ENCODE measurements at regions not wholly inside any gene's neighbourhood (a gene's known extent, or its start where the extent isn't known, plus 50 kb on each side); places are given as distances from the start of the nearest gene placed in this dataset.

DNA sequence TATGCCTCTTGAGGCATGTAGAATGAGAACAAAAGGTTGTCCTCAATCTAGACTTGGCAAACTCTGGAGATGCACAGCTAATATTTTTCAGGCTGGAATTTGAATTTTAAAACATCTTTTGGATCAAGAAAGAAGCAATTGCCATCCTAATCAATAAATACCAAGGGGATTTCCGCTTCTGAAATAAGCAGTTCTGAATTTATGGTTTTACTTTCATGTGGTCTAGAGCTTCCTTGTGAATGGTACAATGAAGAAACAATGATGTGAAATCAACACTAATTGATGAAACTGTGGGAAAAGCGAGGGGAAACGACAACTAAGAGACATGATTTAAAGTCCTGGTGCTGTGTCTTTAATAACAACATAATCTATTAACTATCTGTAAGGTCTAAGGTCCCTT is 1202.7 kb downstream of the SORCS3 start:
- TF ChIP-seq POLR2A (IDR thresholded peaks at IDR 0.05), result no peak
- no peak for TF ChIP-seq EP300 (IDR thresholded peaks at IDR 0.05; ENCODE audit: low read depth)
- TF ChIP-seq, protein P1, sequence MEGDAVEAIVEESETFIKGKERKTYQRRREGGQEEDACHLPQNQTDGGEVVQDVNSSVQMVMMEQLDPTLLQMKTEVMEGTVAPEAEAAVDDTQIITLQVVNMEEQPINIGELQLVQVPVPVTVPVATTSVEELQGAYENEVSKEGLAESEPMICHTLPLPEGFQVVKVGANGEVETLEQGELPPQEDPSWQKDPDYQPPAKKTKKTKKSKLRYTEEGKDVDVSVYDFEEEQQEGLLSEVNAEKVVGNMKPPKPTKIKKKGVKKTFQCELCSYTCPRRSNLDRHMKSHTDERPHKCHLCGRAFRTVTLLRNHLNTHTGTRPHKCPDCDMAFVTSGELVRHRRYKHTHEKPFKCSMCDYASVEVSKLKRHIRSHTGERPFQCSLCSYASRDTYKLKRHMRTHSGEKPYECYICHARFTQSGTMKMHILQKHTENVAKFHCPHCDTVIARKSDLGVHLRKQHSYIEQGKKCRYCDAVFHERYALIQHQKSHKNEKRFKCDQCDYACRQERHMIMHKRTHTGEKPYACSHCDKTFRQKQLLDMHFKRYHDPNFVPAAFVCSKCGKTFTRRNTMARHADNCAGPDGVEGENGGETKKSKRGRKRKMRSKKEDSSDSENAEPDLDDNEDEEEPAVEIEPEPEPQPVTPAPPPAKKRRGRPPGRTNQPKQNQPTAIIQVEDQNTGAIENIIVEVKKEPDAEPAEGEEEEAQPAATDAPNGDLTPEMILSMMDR (IDR thresholded peaks at IDR 0.05), result no peak
- TF ChIP-seq POLR2AphosphoS5 (IDR thresholded peaks at IDR 0.05), result no peak
- WGBS, 2 donors (ENCODE audit: low coverage in 1 of 2), result 42 to 46% methylated on average over 3 of the region's 3 CpGs
- Histone ChIP-seq H3K4me3 (no peak overlapping the region), H3K36me3 (no peaks in the 10 kb centered on the region), H3K27me3 (no peaks in the 10 kb centered on the region), H3K4me1 (peaks cover 0 to under 1% (median 0%) of the 10 kb centered on the region in 4 donors), H3K27ac (no peak overlapping the region), H3K9me3 (no peaks in the 10 kb centered on the region)
- in situ Hi-C loops (cut with MboI; ENCODE audit: low pct_ligation_motif_present in 1 of 4, low pct_unique_long_range_greater_than_20kb in 1 of 4, low sequenced_read_pairs in 3 of 4) (no loop called here), intact Hi-C loops (cut with DNase I; ENCODE audit: low total_unique reads) (no loop called here)
- no peak for DNase-seq

DNA sequence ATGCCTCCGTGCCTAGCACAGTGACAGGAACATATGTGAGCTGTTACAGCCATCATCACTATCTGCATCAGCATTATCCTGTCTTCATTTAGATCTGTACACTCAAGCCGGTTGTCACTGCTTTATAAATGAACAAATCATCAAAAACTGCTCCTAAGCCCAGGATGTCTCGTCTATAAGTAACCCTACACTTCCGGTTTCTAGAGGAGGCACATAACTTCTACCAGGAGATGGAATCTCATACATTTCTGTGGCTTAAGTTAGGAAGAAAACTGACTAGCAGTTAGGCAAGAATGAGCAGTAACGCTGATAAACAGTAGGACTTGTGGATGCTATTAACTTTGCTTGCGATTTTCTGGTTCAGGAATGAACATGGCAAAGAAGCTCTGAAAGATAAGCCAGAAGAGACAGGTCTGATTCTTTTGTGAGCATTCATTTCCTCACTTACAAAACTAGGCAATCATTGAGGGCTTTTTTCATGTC is 1199.2 kb downstream of the SORCS3 start:
- no peak for TF ChIP-seq EP300 (IDR thresholded peaks at IDR 0.05; ENCODE audit: low read depth)
- TF ChIP-seq POLR2A (IDR thresholded peaks at IDR 0.05), result no peak
- no peak for TF ChIP-seq POLR2AphosphoS5 (IDR thresholded peaks at IDR 0.05)
- TF ChIP-seq, protein P1 (IDR thresholded peaks at IDR 0.05), result no peak
- intact Hi-C loops (cut with DNase I; ENCODE audit: low total_unique reads), result no loop called here

DNA sequence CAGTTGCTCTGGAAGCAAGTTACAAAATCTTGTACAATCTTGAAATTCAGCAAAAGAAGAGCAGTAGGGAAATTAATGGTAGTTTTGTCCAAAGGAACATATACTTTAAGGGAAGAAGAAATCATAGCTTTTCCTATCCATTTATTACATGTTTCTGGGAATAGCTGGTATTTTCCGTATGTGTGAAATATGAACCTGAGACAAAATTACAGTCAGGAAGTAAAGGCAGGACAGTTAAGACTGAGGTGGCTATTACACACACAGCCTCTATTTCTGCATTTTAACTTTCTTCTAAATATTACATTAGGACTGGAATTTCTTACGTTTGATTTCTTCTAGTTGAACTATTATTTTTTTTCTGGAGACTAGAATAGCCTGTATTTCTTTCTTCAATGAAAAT is 1197.3 kb downstream of the SORCS3 start:
- H3K4me1 ChIP-seq, result peaks cover 0 to 8% (median 0%) of the 10 kb centered on the region in 4 donors
- in situ Hi-C loops (cut with MboI; ENCODE audit: low pct_ligation_motif_present in 1 of 4, low pct_unique_long_range_greater_than_20kb in 1 of 4, low sequenced_read_pairs in 3 of 4) (no loop called here), intact Hi-C loops (cut with DNase I; ENCODE audit: low total_unique reads) (no loop called here)
- 50 to 56% methylated on average over 2 of the region's 2 CpGs for WGBS, 2 donors (ENCODE audit: low coverage in 1 of 2)
- no peak for DNase-seq
- no peaks in the 10 kb centered on the region for H3K36me3 ChIP-seq
- no peaks in the 10 kb centered on the region for H3K27me3 ChIP-seq
- H3K9me3 ChIP-seq, result no peaks in the 10 kb centered on the region
- H3K4me3 ChIP-seq, result peak overlapping the region in 1 of 4 donors; percentile 7
- H3K27ac ChIP-seq, result no peak overlapping the region
- TF ChIP-seq, protein P1 (IDR thresholded peaks at IDR 0.05), result no peak
- TF ChIP-seq EP300 (IDR thresholded peaks at IDR 0.05; ENCODE audit: low read depth), result no peak
- no peak for TF ChIP-seq POLR2A (IDR thresholded peaks at IDR 0.05)
- TF ChIP-seq POLR2AphosphoS5 (IDR thresholded peaks at IDR 0.05), result no peak

More for the DNA sequence above, 1199.2 kb downstream of the SORCS3 start:
- Histone ChIP-seq H3K27ac (no peak overlapping the region), H3K9me3 (no peaks in the 10 kb centered on the region), H3K36me3 (no peaks in the 10 kb centered on the region), H3K4me3 (no peak overlapping the region), H3K27me3 (no peaks in the 10 kb centered on the region), H3K4me1 (peaks cover 0 to 8% (median 0%) of the 10 kb centered on the region in 4 donors)
- DNase-seq, result no peak
- WGBS, 2 donors (ENCODE audit: low coverage in 1 of 2), result 68 to 70% methylated on average over 2 to 6 of the region's 6 CpGs
- in situ Hi-C loops (cut with MboI; ENCODE audit: low pct_ligation_motif_present in 1 of 4, low pct_unique_long_range_greater_than_20kb in 1 of 4, low sequenced_read_pairs in 3 of 4), result no loop called here

DNA sequence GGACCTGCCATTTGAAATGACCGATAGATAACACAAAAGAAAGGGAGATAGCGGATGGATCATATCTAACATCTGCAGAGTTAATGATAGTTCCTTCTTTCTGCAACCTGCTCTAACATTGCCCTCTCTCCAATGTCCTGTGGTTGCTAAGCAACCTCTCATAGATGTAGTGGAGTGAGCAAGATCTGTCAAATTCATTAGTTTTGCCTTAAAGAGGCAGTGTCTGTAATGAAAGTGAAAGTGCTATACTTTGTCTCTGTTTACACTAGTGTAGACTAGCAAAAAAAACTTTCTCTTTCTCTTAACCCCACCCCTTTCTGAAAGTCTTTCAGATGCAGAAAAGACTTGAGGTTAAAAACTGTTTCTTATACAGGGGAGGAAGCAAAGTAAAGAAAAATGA is 1196.9 kb downstream of the SORCS3 start:
- Histone ChIP-seq H3K27ac (no peak overlapping the region), H3K36me3 (no peaks in the 10 kb centered on the region), H3K4me3 (peak overlapping the region in 1 of 4 donors; percentile 7), H3K27me3 (no peaks in the 10 kb centered on the region), H3K4me1 (peaks cover 0 to 8% (median 0%) of the 10 kb centered on the region in 4 donors), H3K9me3 (no peaks in the 10 kb centered on the region)
- TF ChIP-seq EP300 (IDR thresholded peaks at IDR 0.05; ENCODE audit: low read depth) (no peak), POLR2A (IDR thresholded peaks at IDR 0.05) (no peak), POLR2AphosphoS5 (IDR thresholded peaks at IDR 0.05) (no peak)
- TF ChIP-seq, protein P1 (IDR thresholded peaks at IDR 0.05), result no peak
- in situ Hi-C loops (cut with MboI; ENCODE audit: low pct_ligation_motif_present in 1 of 4, low pct_unique_long_range_greater_than_20kb in 1 of 4, low sequenced_read_pairs in 3 of 4) (no loop called here), intact Hi-C loops (cut with DNase I; ENCODE audit: low total_unique reads) (no loop called here)
- WGBS, 2 donors (ENCODE audit: low coverage in 1 of 2), result 59 to 64% methylated on average over 2 of the region's 2 CpGs
- no peak for DNase-seq
